ENCODE measurements at regions not wholly inside any gene's neighbourhood (a gene's known extent, or its start where the extent isn't known, plus 50 kb on each side); places are given as distances from the start of the nearest gene placed in this dataset.
A peak's percentile ranks its signal among the peaks of the same experiment; 100 is the strongest.

DNA sequence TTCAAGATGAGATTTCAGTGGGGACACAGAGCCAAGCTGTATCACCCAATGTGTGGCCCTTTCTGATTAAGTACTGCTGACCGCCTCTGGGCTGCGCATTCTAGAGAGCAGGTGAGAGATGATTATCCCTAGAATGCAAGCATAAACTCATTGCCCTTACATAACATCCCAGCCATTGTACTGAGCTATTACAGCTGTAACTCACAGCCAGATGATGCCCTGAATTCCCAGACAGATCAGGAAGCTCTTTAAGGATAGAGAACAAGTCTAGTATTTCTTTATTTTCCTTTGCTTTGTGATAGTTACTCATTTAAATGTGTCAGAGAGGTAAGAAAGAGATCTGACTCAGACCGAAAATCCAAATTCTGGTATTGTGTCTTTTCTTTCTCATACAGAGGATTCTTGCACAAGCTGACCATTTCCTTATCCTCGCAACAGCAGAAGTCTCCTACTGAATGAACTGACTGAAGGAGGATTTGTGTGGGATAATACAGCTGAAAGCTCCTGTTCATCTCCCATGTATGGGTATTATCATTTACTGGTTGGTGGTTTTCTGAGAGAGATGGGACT is 58.4 kb downstream of the ZNF22 start:
- ATAC-seq (peak; percentile 47; the same call in 1 of the 3 replicates), DNase-seq (ENCODE audit: extremely low read depth in 1 of 4, low spot score in 3 of 4) (no peak), FAIRE-seq (no peak)
- H3K36me3 ChIP-seq (ENCODE audit: control insufficient read depth, insufficient read depth, low read length): no peaks in the 10 kb centered on the region
- peaks cover 7 to 14% of the 10 kb centered on the region in 2 experiments; a peak in 4 of 5 replicates for H3K27me3 ChIP-seq (ENCODE audit: control insufficient read depth in 2 of 2, insufficient read depth in 2 of 2, low read length in 2 of 2)
- 1% methylated on average over 4 of the region's 4 CpGs for WGBS (ENCODE audit: insufficient coverage, low coverage, missing lambda C conversion rate)
- no peaks in the 10 kb centered on the region for H3K79me2 ChIP-seq (ENCODE audit: control insufficient read depth, insufficient read depth, low read length)
- TF ChIP-seq GATAD2B (IDR thresholded peaks at IDR 0.05; ENCODE audit: borderline replicate concordance) (no peak), ETV5 (CRISPR knock-in tag; IDR thresholded peaks at IDR 0.05; ENCODE audit: low read depth) (no peak), ZNF695 (CRISPR knock-in tag; IDR thresholded peaks at IDR 0.05) (no peak), U2AF1 (optimal IDR thresholded peaks at IDR 0.05; ENCODE audit: low read depth, low read length) (no peak), PRMT5 (CRISPR knock-in tag; IDR thresholded peaks at IDR 0.05) (no peak), ZNF444 (CRISPR knock-in tag; IDR thresholded peaks at IDR 0.05) (no peak), FOXJ3 (CRISPR knock-in tag; IDR thresholded peaks at IDR 0.05) (no peak), HNRNPUL1 (IDR thresholded peaks at IDR 0.05; ENCODE audit: low read length) (no peak), ZNF76 (CRISPR knock-in tag; IDR thresholded peaks at IDR 0.05; ENCODE audit: borderline replicate concordance) (no peak), SP2 (IDR thresholded peaks at IDR 0.05; ENCODE audit: extremely low read depth, low read depth, low read length, poor library complexity, severe bottlenecking) (no peak), ADNP (tag; IDR thresholded peaks at IDR 0.05) (no peak), CHD2 (IDR thresholded peaks at IDR 0.05; ENCODE audit: low read depth, low read length) (no peak), MCM5 (IDR thresholded peaks at IDR 0.05; ENCODE audit: low read depth) (no peak), TEAD4 (IDR thresholded peaks at IDR 0.05; ENCODE audit: low read length) (no peak), TEAD4 (CRISPR knock-in tag; IDR thresholded peaks at IDR 0.05; ENCODE audit: borderline replicate concordance) (no peak)
- TF ChIP-seq, protein P1, sequence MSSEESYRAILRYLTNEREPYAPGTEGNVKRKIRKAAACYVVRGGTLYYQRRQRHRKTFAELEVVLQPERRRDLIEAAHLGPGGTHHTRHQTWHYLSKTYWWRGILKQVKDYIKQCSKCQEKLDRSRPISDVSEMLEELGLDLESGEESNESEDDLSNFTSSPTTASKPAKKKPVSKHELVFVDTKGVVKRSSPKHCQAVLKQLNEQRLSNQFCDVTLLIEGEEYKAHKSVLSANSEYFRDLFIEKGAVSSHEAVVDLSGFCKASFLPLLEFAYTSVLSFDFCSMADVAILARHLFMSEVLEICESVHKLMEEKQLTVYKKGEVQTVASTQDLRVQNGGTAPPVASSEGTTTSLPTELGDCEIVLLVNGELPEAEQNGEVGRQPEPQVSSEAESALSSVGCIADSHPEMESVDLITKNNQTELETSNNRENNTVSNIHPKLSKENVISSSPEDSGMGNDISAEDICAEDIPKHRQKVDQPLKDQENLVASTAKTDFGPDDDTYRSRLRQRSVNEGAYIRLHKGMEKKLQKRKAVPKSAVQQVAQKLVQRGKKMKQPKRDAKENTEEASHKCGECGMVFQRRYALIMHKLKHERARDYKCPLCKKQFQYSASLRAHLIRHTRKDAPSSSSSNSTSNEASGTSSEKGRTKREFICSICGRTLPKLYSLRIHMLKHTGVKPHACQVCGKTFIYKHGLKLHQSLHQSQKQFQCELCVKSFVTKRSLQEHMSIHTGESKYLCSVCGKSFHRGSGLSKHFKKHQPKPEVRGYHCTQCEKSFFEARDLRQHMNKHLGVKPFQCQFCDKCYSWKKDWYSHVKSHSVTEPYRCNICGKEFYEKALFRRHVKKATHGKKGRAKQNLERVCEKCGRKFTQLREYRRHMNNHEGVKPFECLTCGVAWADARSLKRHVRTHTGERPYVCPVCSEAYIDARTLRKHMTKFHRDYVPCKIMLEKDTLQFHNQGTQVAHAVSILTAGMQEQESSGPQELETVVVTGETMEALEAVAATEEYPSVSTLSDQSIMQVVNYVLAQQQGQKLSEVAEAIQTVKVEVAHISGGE (CRISPR knock-in tag; IDR thresholded peaks at IDR 0.05): no peak
- no peak overlapping the region for H3K4me2 ChIP-seq (ENCODE audit: insufficient read depth, low read length)
- no peak overlapping the region for H3K9ac ChIP-seq (ENCODE audit: insufficient read depth in 1 of 2, low read depth in 2 of 2, low read length in 2 of 2)
- intact Hi-C loops (cut with micrococcal nuclease): no loop called here
- in situ Hi-C loops (cut with MboI): no loop called here
- no TSS peak for BruUV-seq (replicated peaks)
- POLR2A ChIA-PET: interaction anchor here (0.9 kb wide), 1 partner anchor 19 kb away, joined by 3 read pairs; no protein-coding TSS in a partner anchor
- CTCF ChIA-PET (ENCODE audit: low intra/inter-chr PET ratio): no interaction called here
- no peaks in the 10 kb centered on the region for H4K20me1 ChIP-seq (replicated peaks; ENCODE audit: control insufficient read depth, insufficient read depth, low read length)
- H3K9me3 ChIP-seq (replicated peaks; ENCODE audit: control insufficient read depth, insufficient read depth, low read depth, low read length): no peaks in the 10 kb centered on the region
- H3K4me1 ChIP-seq (replicated peaks in 1 of 2; ENCODE audit: control insufficient read depth in 2 of 2, insufficient read depth in 2 of 2, low read length in 2 of 2): no peaks in the 10 kb centered on the region
- H3K4me3 ChIP-seq: no peak overlapping the region
- H2AFZ ChIP-seq (ENCODE audit: low read depth, low read length): no peak overlapping the region
- no peak overlapping the region for H3K27ac ChIP-seq (ENCODE audit: extremely low read depth, low read depth, low read length)
- H3K9me1 ChIP-seq (ENCODE audit: control insufficient read depth, insufficient read depth, low read length): no peaks in the 10 kb centered on the region

Measured in K562 (cell line).